Liver (tissue), 3 donors: ENCODE measurements at regions not wholly inside any gene's neighbourhood (a gene's known extent, or its start where the extent isn't known, plus 50 kb on each side); places are given as distances from the start of the nearest gene placed in this dataset.

Experiments used
- ATF3 ChIP-seq: IDR thresholded peaks from 2 replicates; pipeline ENCODE4 v1.6.1; 2016; ENCODE audit warnings: antibody characterized with exemption
- CTCF ChIP-seq: fragments of 150-350 bp; IDR thresholded peaks from 2 replicates; pipeline ENCODE4 v1.5.1; 2017; ENCODE audit warnings: improper control_type of control experiment, low read depth, low read length; ENCODE audit not compliant: missing input control
- EGR1 ChIP-seq, 2 donors: IDR thresholded peaks; 2 replicates each; pipeline ENCODE4 v1.6.1; 2016 to 2018; ENCODE audit warnings: antibody characterized with exemption in 2 of 2, low read depth in 2 of 2
- GABPA ChIP-seq, 2 donors: IDR thresholded peaks in 1 of 2; conservative IDR thresholded peaks in 1 of 2; 2 replicates each; pipeline ENCODE4 v1.6.1; 2016; ENCODE audit warnings: antibody characterized with exemption in 2 of 2, mild to moderate bottlenecking in 1 of 2, moderate library complexity in 1 of 2
- HNF4G ChIP-seq: IDR thresholded peaks from 2 replicates; pipeline ENCODE4 v1.6.1; 2016; ENCODE audit warnings: antibody characterized with exemption
- JUND ChIP-seq, 2 donors: IDR thresholded peaks; 2 replicates each; pipeline ENCODE4 v1.6.1; 2016; ENCODE audit warnings: antibody characterized with exemption in 2 of 2
- NR2F2 ChIP-seq: IDR thresholded peaks from 2 replicates; pipeline ENCODE4 v1.6.1; 2016; ENCODE audit warnings: antibody characterized with exemption
- RAD21 ChIP-seq, 2 donors: IDR thresholded peaks; 2 replicates each; pipeline ENCODE4 v1.6.1; 2016; ENCODE audit warnings: antibody characterized with exemption in 2 of 2, mild to moderate bottlenecking in 2 of 2
- REST ChIP-seq: IDR thresholded peaks from 2 replicates; pipeline ENCODE4 v1.6.1; 2016; ENCODE audit warnings: antibody characterized with exemption, mild to moderate bottlenecking
- TAF1 ChIP-seq: conservative IDR thresholded peaks from 2 replicates; pipeline ENCODE4 v1.6.1; 2016; ENCODE audit warnings: antibody characterized with exemption, mild to moderate bottlenecking
- YY1 ChIP-seq: IDR thresholded peaks from 2 replicates; pipeline ENCODE4 v1.6.1; 2016; ENCODE audit warnings: antibody characterized with exemption, mild to moderate bottlenecking
- donor health status: healthy.
- donor health status: healthy.

- no peak for TF ChIP-seq NR2F2
- no peak for TF ChIP-seq REST
- no peak for TF ChIP-seq YY1
- no peak for TF ChIP-seq GABPA (IDR thresholded peaks at IDR 0.05 in 1 of 2, conservative IDR thresholded peaks at IDR 0.05 in 1 of 2)
- no peak for TF ChIP-seq CTCF
- TF ChIP-seq ATF3 = no peak
- TF ChIP-seq TAF1 = no peak
- TF ChIP-seq RAD21 (IDR thresholded peaks at IDR 0.05) = no peak
- TF ChIP-seq JUND (IDR thresholded peaks at IDR 0.05) = no peak
- no peak for TF ChIP-seq HNF4G
- TF ChIP-seq EGR1 (IDR thresholded peaks at IDR 0.05; ENCODE audit: low read depth in 2 of 2) = no peak
Observed at GRCh38 chr5:111887706-111888105, 130.7 kb upstream of the NREP start.
